MV-4-11 (cell line): ENCODE measurements at regions not wholly inside any gene's neighbourhood (a gene's known extent, or its start where the extent isn't known, plus 50 kb on each side); places are given as distances from the start of the nearest gene placed in this dataset.
"Not testable (repeated sequence)": the region's sequence is repeated elsewhere in the genome, so short reads cannot be mapped to it uniquely, and the experiment has no call there.

ENCODE experiments used
- DNase-seq: peaks from one replicate; lab custom pipeline; 2025; lab: John Stamatoyannopoulos, UW

DNA sequence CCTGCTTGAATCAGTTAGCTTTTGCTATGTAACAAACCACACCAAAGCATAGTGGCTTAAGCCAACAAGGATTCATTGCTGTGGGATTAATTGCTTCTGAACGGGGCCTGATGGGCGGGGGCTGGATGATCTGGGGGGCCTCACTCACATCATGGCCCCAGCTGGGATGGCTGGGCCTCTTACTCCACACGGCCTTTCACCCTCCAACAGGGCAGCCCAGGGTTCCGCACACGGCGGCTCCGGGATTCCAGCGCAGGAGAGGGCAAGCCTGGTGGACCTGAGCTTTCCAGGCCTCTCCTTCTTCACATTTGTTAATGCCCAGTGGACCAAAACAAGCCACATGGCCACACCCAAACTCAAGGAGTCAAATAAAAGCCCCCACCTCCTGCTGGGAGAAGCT lies 86.3 kb upstream of the PHLPP1 start:
- no peak for DNase-seq

DNA sequence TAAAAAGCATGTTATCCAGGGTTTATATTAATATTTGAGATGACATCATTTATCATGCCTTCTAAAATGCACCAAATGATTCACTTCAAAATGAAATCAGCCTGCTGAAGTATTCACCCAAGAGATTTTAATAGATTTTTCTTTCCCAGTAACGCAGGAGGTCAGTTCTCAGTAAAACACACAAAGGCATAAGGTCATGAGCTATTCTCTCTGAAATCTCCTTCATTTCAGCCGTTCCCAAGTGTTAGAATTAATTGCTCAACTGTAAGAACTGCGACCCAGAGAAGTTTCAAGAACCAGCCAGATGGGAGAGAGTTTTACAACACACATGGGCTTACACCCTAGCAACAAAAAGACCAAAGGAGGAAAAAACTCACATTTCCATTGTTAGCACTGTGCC lies 84.2 kb upstream of the PHLPP1 start:
- no peak for DNase-seq

DNA sequence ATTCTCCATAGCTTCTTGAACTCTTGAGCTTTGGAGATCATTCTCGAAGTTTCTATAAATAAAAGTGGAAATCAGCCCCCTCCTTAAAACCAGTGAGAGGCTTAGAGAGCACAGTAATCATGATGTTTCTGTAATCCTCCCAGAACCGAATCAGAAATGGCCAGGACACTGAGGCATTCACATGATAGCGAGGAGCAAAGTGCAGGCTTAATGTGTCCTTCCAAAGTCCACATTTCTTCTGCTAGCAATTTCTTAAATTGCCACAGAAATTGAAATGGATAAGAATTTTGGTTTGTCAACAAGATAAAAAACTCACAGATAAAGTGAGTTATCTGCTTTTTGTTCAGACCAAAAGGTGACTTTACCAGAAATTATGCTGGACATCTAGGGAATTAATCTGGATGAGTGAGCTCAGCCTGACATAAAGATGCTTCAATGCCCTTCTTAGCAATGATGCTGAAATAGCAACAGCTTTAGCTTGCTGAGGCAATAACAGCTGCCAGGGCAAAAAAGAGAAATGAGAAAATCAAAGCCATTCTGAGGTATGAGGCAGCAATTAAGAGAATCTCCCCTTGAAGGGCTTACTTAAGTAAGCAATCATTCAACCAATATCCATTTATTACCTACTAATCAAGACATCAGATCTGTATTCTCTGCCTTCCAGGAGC lies 82.4 kb upstream of the PHLPP1 start:
- DNase-seq: peak; percentile 7

DNA sequence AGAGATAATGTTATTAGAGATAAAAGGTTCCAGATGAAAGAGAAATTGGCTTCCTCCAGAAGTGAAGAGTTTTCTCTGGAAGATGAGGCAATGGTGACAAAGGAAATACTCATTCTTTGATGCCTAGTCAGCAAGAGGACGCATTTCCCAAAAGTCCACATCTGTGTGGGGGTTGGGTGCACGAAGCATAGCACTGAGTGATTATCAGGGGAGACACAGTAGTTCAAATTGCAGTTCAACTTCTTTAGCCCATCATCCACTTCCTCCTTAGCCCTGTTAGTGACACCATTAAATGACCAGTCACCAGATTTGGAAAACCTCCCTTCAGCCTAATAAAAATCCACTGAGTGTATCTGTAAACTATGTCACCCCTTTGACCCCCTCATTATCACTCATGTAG lies 80.9 kb upstream of the PHLPP1 start:
- DNase-seq: no peak

DNA sequence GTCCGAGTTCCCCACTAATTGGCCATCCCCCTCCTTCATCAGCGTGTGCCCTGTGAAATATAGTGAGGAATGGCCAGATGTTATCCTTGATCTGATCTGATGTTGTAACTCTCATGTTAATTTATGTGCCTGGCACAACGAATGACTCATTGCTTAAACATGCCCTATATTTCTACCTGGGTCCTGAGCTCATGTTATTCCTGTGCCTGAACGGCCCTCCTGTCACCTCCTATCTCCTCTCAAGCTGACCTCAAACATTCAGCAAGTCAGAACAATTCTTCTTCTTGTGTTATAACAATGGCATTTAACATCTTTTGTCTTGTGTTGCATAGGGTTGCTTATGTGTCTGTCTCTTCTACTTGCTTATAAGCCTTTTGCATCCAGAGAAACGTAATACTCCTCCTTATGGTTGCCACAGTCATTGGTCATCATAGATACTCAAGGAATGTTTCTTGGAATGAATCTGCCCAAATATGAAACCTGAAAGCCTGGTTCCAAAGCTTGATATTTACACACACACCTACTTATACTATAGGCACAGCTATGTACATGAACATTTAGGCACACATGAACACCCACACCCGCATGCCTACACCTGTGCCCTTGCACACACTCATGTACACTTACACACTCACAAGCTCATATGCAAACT lies 80.2 kb upstream of the PHLPP1 start:
- DNase-seq: no peak

DNA sequence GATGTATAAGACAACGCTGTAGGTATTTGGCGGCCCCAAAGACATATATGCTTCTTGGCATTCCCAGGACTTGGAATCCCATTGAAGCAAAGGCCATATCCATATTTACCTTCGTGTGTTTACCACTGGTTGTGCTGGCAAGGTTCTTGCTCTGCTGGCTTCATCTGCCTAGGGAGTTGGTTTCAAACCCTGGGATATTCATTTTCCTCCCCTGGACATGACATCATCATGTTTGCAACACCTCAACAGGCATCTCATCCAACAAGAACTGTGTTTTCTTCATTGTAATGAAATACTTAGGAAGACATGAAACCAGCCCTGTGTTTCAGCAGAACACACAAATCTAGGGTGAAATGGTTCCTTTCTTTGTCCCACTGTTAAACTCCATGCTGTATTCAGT lies 77.9 kb upstream of the PHLPP1 start:
- DNase-seq: no peak

DNA sequence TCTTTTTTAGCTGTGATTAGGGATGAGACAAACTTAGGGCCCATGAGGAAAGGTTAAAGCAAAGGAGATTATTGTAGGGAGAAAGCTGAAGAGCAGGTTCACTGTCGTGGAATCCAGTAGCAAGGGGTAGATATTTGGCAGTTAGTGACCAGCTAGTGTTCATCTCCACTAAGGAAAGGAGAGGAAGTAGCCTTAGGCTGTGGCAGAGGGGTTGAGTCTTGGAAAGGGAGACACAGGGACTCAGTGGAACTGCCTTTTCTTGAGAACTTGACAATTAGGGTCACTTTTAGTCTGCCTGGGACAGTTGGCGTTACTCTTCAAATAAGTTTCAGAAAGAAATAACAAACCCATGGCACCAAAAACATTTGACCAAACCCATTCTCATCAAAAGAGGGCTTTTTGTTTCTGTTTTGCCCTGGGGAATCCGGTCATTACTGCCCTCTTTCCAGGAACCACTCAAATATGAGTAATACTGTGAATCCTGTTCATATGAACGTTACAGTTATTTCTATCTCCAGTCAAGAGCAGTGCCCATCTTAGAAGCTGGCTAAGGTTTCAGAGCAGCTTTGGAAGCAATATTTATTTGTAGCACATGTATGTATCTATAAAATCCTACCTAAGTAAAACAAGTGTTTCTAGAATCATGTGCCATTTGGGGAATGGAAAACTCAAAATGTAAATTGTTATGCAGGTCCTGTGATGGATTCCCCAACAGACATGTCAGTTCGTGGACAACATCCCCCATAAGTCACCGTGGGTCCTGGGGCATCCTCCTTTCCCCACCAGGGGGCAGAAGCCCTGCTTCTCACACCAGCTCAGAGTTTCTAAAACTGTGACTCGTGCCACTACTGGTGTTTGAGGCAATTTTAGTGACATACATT lies 77.3 kb upstream of the PHLPP1 start:
- DNase-seq: peak; percentile 16

DNA sequence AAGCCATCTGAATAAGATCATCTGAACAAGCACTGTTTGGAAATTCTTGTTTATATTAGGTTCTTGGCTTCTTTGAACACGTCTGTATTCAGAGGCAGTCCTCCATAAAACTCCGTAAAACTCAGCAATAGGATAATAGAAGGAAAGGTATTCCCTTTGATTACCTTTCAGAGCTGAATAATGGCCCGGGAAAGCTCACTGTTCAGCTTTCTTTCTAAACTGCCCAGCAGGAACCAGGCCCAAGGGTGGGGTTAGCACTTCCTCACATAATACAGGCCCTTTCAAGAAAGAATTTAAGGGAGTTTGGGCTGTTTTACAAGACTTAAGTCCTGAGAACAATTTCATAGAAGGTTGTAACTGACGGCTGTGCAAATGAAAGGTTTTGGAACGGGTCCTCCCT lies 72.2 kb upstream of the PHLPP1 start:
- no peak for DNase-seq

DNA sequence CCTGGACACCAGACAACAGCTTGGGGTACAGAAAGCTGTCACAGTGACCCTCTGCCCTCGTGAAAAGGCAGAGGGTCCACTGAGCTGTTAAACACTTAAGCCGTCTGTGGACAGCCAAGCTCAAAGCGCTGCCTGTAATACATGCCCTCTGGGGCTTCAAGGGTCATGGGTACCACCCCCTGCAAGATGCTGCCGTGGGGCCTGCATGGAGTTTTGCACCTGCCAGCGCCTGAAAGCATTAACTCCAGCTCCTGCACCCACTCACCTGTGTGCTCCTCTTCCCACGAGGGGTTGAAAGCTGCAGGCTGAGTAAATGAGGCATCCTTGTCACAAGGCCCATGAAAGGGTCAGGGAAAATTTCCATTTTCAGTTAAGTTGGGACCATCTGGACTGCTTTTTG lies 70.6 kb upstream of the PHLPP1 start:
- no peak for DNase-seq

DNA sequence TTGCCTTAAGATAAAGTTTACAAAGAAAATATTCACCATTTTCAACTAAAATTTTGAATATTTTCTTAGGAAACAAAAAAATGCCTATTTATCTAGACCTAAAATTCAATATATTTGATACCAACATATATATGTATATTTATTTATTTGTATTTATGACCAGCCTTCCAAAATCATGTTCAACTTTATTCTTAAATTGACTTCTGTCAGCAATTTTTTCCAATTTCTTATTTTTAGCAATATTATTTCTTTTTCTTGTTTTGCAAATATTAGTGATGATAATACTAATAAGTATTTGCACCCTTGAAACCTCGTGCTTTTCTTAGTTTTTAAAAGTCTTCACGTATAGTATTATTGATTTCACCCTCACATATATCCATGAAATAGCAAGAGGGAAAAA lies 68.2 kb upstream of the PHLPP1 start:
- DNase-seq: no peak

DNA sequence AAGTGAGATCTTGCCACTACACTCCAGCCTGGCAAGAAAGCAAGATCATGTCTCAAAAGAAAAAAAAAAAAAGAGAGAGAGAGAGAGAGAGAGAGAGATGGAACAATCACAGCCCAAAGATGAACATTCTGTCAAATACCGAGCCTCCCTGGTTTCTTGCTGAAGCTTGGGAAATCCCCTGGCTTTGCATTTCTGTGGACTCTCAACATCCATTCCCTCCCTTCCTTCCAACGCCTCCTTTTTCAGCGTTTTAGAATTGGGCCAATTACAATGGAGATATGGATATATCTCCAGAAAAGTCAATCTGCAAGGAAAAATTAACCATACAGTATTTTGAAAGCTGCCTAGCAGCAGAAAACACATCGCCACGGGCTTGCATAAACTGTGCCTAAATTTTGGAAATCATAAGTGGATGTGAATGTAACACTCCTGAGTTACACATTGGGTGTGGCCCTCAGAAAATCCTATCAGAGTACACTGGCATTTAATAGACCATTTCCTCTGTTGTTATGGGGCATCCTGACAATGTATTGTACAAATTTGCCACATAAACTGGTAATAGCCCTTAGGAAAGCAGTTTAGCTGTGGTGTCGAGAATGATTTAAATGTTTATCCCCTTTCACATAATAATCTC lies 67.2 kb upstream of the PHLPP1 start:
- DNase-seq: no peak

DNA sequence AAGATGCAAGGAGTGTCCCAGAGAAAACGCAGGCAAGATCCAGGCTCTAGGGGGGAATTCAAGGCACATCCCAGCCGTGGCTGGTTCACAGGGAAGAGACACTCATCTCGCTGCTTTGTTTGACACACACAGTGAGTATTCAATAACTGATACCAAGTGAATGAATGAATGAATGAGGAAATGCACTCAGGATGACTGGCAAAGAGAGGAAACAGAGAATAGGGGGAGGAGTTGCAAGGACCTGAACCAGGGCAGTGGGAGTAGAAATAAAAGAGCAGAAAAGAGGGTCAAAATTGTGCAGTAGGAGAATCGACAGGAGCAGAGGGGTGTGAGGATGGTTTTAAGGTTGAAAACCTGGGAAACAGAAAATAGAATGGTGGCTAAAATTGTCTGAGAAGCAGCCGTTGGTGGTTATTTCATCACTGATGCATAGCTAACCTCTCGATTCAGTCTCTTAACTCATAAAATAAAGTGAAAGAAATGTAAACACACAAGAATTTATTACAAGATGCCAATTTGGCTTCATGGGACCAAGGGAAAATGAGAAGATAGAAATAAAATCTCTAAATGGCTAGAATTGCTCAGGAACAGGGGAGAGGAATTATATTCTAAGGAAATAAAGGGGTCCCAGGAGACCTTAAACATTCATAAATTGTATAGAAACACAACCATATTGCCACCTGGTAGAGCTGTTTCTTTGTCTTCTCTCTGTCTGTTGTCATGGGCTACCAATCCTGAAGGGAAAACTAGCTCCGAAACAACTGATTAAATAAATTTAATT lies 63.9 kb upstream of the PHLPP1 start:
- DNase-seq: no peak

DNA sequence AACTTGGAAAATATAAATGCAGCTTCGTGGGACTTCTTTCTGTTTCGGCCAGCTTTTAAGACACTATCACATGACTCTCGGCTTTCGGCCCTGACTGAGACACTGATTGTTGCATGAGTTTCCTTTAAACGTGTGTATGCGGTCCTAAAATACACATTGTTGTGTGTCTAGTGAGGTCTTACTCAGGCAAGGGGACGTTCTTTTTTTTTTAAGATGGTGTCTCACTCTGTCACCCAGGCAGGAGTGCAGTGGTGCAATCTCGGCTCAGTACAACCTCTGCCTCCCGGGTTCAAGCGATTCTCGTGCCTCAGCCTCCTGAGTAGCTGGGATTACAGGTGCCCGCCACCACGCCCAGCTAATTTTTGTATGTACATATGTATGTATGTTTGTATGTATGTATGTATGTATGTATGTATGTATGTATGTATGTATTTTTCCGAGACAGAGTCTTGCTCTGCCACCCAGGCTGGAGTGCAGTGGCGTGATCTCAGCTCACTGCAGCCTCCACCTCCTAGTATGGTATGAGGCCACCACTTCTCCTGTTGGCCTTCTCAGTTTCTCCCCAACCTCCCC lies 63.2 kb upstream of the PHLPP1 start:
- DNase-seq: not testable (repeated sequence)

DNA sequence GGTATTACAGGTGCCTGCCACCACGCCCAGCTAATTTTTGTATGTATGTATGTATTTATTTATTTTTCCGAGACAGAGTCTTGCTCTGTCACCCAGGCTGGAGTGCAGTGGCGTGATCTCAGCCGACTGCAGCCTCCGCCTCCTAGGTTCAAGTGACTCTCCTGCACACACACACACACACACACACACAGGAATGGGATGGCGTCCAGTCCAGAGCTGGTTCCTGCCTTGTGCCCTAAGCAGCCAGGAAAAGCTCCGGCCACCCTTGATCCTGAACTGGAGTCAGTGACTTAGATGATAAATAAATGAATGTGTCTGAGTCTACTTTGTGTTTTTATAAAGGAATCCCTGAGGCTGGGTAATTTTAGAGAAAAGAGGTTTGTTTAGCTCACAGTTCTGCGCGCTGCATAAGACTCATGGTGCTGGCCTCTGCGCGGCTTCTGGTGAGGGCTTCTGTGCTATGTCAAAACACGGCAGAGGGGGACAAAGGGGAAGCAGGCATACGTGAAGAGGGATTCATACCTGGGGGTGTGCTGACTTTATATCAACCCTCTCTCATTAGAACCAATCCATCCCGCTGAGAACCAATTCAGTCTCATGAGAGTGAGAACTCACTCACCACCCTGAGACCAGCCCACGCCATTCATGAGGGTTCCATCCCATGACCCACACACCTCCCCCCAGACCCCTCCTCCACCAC lies 59.7 kb upstream of the PHLPP1 start:
- no peak for DNase-seq

DNA sequence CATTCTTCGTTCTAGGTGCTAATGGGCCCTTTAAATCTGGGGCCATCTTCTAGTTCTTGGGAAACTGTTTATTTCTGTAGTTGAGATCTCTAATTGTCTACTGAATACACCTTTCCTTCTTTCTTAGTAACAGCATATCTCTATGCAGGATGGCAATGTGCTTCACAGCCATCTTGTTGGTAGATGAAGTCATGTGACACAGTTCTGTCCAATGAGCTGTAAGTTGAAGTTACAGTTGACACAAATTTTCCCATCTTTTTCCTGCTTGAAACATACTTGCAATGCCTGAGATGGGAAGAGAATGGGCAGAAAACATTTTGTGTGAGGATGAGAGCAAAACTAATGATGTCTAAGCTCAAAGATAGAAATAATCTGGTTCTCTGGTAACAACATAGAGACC lies 57.3 kb upstream of the PHLPP1 start:
- no peak for DNase-seq

DNA sequence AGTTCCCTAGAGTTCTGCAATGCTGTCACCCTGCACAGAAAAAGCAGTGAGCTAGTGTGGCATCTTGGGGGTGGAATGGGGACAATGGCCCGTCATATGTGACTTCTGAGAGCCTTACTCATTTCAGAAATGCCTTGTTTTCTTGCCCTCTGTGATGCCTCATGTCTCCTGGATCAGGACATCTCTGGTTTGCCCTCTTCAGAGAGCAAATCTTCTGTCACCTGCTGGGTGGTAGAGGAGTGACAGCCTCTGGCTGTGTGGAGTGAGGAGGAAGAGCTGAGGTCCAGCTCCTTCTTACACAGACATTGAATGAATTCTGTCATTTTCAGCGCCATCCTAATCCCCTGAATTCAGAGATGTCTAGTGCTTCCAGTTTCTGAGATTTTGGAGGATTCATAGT lies 55.6 kb upstream of the PHLPP1 start:
- DNase-seq: no peak

DNA sequence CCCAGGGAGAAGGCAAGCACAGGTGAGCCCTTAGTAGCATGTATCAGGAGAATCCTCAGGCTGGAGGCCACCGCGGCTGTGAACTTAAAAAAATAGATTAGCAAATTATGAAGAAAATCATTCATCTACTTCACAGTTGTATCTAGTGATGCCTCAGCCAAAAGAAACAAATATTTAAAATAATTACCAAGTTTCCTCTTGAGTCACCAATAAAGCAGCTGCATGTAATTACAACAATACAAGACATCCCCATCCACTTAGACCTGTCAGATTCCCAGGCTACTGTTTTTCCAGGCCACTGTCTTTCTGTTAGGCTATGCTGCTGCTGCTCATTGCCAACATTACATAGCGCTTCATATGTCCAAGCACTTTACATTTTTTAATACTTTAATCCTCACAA lies 54.6 kb upstream of the PHLPP1 start:
- DNase-seq: no peak

DNA sequence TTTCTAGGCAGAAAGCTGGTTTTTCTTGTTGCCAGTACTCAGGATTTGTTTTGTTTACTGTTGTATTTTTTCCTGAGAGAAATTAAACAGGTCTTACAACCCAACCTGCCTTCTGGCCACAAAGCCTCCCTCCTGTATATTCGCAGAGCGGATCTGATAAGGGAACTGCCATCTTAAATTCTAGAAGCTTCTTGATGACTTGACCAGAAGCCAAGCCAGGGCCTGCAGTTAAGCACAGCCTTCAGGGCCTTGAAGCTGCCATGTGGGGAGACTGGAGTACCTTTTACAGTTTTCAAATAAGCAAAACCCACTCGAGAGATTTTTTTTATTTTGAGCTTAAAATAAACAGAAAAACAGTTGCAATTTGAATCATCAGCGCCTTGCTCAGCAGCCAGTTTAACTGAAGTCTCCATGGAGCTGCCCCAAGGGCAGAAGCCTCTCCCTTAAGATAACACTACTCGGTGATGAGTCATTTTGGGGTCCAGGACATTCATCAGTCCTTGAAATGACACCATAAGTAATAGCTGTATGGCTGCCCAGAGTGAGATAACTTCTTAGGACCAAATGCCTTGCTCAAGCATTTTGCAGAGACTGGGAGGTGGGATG lies 51.5 kb upstream of the PHLPP1 start:
- DNase-seq: no peak

DNA sequence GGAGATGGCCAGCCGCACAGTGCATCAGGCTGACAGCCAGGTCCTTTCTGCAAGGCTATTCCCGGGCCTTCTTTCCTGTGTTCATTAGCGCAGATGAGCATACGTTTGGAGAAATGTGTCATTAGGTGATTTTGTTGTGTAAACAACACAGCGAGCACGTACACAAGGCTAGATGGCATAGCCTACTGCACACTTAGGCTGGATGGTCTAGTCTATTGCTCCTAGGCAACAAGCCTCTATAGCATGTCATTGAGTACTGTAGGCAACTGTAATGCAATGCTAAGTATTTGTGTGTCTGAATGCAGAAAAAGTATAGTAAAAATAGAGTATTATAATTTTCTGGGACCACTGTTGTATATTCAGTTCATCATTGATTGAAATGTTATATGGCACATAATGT lies 50.9 kb upstream of the PHLPP1 start:
- DNase-seq: no peak

DNA sequence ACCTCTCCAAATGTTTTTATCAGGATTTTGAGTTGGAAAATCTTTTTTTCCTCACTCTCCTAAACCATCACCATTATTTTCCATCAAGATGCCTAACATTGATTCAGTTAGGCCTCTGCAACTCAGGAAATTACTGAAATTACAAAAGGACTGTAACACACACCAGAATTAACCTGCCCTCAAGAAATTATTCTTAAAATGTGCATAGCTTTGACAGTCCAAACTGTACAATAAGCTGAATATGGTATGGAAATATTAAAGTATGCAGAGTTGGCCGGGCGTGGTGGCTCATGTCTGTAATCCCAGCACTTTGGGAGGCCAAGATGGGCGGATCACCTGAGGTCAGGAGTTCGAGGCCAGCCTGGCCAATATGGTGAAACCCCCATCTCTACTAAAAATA lies 50.2 kb upstream of the PHLPP1 start:
- no peak for DNase-seq
